ENCODE measurements at regions not wholly inside any gene's neighbourhood (a gene's known extent, or its start where the extent isn't known, plus 50 kb on each side); places are given as distances from the start of the nearest gene placed in this dataset.

- Histone ChIP-seq H3K36me3 (ENCODE audit: insufficient read depth) (no peaks in the 10 kb centered on the region), H3K27ac (ENCODE audit: low read depth) (no peak overlapping the region), H3K4me3 (no peak overlapping the region), H3K79me2 (replicated peaks; ENCODE audit: insufficient read depth) (no peaks in the 10 kb centered on the region), H3K9me2 (ENCODE audit: insufficient read depth) (no peaks in the 10 kb centered on the region; the same call in none of the 2 replicates), H2AFZ (no peak overlapping the region), H4K20me1 (replicated peaks; ENCODE audit: insufficient read depth) (no peaks in the 10 kb centered on the region), H3F3A (replicated peaks; ENCODE audit: low read depth) (no peaks in the 10 kb centered on the region), H3K4me1 (ENCODE audit: insufficient read depth) (no peaks in the 10 kb centered on the region), H3K4me2 (no peak overlapping the region), H3K27me3 (ENCODE audit: insufficient read depth) (no peaks in the 10 kb centered on the region)
- no peaks in the 10 kb centered on the region for H3K4me1 Mint-ChIP-seq
- H3K4me3 Mint-ChIP-seq: no peak overlapping the region
- H3K27me3 Mint-ChIP-seq (ENCODE audit: insufficient read depth, low read depth, poor library complexity): peaks cover 5% of the 10 kb centered on the region
- no peak for DNase-seq (ENCODE audit: low spot score)
- H3K27ac Mint-ChIP-seq: no peak overlapping the region
- peaks cover 15% of the 10 kb centered on the region; the same call in 2 of the 3 replicates for H3K36me3 Mint-ChIP-seq (ENCODE audit: low read depth)
- ATAC-seq: no peak
- TF ChIP-seq ZNF114 (CRISPR knock-in tag; IDR thresholded peaks at IDR 0.05): no peak
- no peak for TF ChIP-seq ETS1 (IDR thresholded peaks at IDR 0.05)
- no peak for TF ChIP-seq JUNB (IDR thresholded peaks at IDR 0.05; ENCODE audit: unreplicated experiment)
- no peak for TF ChIP-seq EZH2 (IDR thresholded peaks at IDR 0.05; ENCODE audit: low read depth, unreplicated experiment)
- no peak for TF ChIP-seq STAT1 (IDR thresholded peaks at IDR 0.05; ENCODE audit: unreplicated experiment)
- TF ChIP-seq NANOG (IDR thresholded peaks at IDR 0.05; ENCODE audit: borderline replicate concordance): no peak
- TF ChIP-seq ZNF331 (CRISPR knock-in tag; IDR thresholded peaks at IDR 0.05; ENCODE audit: low read depth): no peak
- TF ChIP-seq, protein P1, sequence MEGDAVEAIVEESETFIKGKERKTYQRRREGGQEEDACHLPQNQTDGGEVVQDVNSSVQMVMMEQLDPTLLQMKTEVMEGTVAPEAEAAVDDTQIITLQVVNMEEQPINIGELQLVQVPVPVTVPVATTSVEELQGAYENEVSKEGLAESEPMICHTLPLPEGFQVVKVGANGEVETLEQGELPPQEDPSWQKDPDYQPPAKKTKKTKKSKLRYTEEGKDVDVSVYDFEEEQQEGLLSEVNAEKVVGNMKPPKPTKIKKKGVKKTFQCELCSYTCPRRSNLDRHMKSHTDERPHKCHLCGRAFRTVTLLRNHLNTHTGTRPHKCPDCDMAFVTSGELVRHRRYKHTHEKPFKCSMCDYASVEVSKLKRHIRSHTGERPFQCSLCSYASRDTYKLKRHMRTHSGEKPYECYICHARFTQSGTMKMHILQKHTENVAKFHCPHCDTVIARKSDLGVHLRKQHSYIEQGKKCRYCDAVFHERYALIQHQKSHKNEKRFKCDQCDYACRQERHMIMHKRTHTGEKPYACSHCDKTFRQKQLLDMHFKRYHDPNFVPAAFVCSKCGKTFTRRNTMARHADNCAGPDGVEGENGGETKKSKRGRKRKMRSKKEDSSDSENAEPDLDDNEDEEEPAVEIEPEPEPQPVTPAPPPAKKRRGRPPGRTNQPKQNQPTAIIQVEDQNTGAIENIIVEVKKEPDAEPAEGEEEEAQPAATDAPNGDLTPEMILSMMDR (conservative IDR thresholded peaks at IDR 0.05; ENCODE audit: low read depth in 2 of 2): no peak
- TF ChIP-seq, protein P2, sequence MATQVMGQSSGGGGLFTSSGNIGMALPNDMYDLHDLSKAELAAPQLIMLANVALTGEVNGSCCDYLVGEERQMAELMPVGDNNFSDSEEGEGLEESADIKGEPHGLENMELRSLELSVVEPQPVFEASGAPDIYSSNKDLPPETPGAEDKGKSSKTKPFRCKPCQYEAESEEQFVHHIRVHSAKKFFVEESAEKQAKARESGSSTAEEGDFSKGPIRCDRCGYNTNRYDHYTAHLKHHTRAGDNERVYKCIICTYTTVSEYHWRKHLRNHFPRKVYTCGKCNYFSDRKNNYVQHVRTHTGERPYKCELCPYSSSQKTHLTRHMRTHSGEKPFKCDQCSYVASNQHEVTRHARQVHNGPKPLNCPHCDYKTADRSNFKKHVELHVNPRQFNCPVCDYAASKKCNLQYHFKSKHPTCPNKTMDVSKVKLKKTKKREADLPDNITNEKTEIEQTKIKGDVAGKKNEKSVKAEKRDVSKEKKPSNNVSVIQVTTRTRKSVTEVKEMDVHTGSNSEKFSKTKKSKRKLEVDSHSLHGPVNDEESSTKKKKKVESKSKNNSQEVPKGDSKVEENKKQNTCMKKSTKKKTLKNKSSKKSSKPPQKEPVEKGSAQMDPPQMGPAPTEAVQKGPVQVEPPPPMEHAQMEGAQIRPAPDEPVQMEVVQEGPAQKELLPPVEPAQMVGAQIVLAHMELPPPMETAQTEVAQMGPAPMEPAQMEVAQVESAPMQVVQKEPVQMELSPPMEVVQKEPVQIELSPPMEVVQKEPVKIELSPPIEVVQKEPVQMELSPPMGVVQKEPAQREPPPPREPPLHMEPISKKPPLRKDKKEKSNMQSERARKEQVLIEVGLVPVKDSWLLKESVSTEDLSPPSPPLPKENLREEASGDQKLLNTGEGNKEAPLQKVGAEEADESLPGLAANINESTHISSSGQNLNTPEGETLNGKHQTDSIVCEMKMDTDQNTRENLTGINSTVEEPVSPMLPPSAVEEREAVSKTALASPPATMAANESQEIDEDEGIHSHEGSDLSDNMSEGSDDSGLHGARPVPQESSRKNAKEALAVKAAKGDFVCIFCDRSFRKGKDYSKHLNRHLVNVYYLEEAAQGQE (IDR thresholded peaks at IDR 0.05; ENCODE audit: unreplicated experiment): no peak
- TF ChIP-seq EZH2phosphoT487 (IDR thresholded peaks at IDR 0.05; ENCODE audit: unreplicated experiment): no peak
- no peak for TF ChIP-seq ZNF462 (CRISPR knock-in tag; IDR thresholded peaks at IDR 0.05)
- no peak for TF ChIP-seq POLR2AphosphoS5 (IDR thresholded peaks at IDR 0.05; ENCODE audit: low read depth)
- no peak for TF ChIP-seq CREB1 (CRISPR knock-in tag; IDR thresholded peaks at IDR 0.05; ENCODE audit: low read depth)
- peaks cover 26% of the 10 kb centered on the region for H3K9me3 Mint-ChIP-seq
Measured at GRCh38 chr15:91528801-91529200, 324.7 kb upstream of the SLCO3A1 start.
